H9 (cell line): ENCODE measurements at regions not wholly inside any gene's neighbourhood (a gene's known extent, or its start where the extent isn't known, plus 50 kb on each side); places are given as distances from the start of the nearest gene placed in this dataset.

Source experiments
- DNase-seq: peaks from one replicate; pipeline ENCODE4 v3.0.0-alpha.2; 2017
- H2AFZ ChIP-seq: one replicate; pipeline ENCODE4 v1.6.1; 2013; ENCODE audit warnings: mild to moderate bottlenecking, low read length, control low read depth, moderate library complexity
- H2AK5ac ChIP-seq: 2 replicates; pipeline ENCODE4 v1.6.1; 2013; ENCODE audit warnings: low read length, control low read depth, mixed read lengths; ENCODE audit not compliant: insufficient read length
- H2BK120ac ChIP-seq: one replicate; pipeline ENCODE4 v1.6.1; 2013; ENCODE audit warnings: low read depth, mild to moderate bottlenecking, low read length, control low read depth, inconsistent platforms; ENCODE audit not compliant: poor library complexity, severe bottlenecking
- H2BK12ac ChIP-seq: 2 replicates; pipeline ENCODE4 v1.6.1; 2013; ENCODE audit warnings: low read length, control low read depth, mixed read lengths, low read depth; ENCODE audit not compliant: insufficient read length
- H2BK15ac ChIP-seq: 2 replicates; pipeline ENCODE4 v1.6.1; 2013; ENCODE audit warnings: low read depth, low read length, control low read depth
- H2BK20ac ChIP-seq: one replicate; pipeline ENCODE4 v1.6.1; 2013; ENCODE audit warnings: low read depth, mild to moderate bottlenecking, low read length, control low read depth, inconsistent platforms; ENCODE audit not compliant: poor library complexity, severe bottlenecking
- H2BK5ac ChIP-seq: 2 replicates; pipeline ENCODE4 v1.6.1; 2013; ENCODE audit warnings: low read length, control low read depth, mixed read lengths; ENCODE audit not compliant: insufficient read length
- H3K14ac ChIP-seq: 2 replicates; pipeline ENCODE4 v1.6.1; 2013; ENCODE audit warnings: low read length, control low read depth; ENCODE audit not compliant: insufficient read depth
- H3K18ac ChIP-seq: 2 replicates; pipeline ENCODE4 v1.6.1; 2013; ENCODE audit warnings: low read depth, mild to moderate bottlenecking, mixed read lengths, low read length, control low read depth; ENCODE audit not compliant: insufficient read length
- H3K23ac ChIP-seq: 2 replicates; pipeline ENCODE4 v1.6.1; 2013; ENCODE audit warnings: low read length, control low read depth, mixed read lengths, low read depth; ENCODE audit not compliant: insufficient read length
- H3K23me2 ChIP-seq: 2 replicates; pipeline ENCODE4 v1.6.1; 2013; ENCODE audit warnings: low read depth, mild to moderate bottlenecking, mixed read lengths, low read length, control low read depth; ENCODE audit not compliant: insufficient read length, poor library complexity, severe bottlenecking
- H3K27ac ChIP-seq: 2 replicates; pipeline ENCODE4 v1.5.1; 2013; ENCODE audit warnings: low read length, control low read depth, mixed read lengths, low read depth; ENCODE audit not compliant: insufficient read length
- H3K27me3 ChIP-seq: 2 replicates; pipeline ENCODE4 v1.6.1; 2013; ENCODE audit warnings: low read length, control low read depth, inconsistent platforms; ENCODE audit not compliant: insufficient read depth
- H3K4ac ChIP-seq: 2 replicates; pipeline ENCODE4 v1.6.1; 2013; ENCODE audit warnings: low read depth, mild to moderate bottlenecking, control low read depth, inconsistent platforms, low read length, moderate library complexity
- H3K4me1 ChIP-seq: 2 replicates; pipeline ENCODE4 v1.6.1; 2013; ENCODE audit warnings: low read length, control low read depth, inconsistent platforms; ENCODE audit not compliant: insufficient read depth
- H3K4me2 ChIP-seq: 2 replicates; pipeline ENCODE4 v1.6.1; 2013; ENCODE audit warnings: low read length, control low read depth, mixed read lengths; ENCODE audit not compliant: insufficient read length, insufficient read depth
- H3K56ac ChIP-seq: 2 replicates; pipeline ENCODE4 v1.6.1; 2013; ENCODE audit warnings: low read depth, mild to moderate bottlenecking, mixed read lengths, low read length, control low read depth; ENCODE audit not compliant: insufficient read length
- H3K79me1 ChIP-seq: 2 replicates; pipeline ENCODE4 v1.6.1; 2013; ENCODE audit warnings: low read depth, mild to moderate bottlenecking, moderate library complexity, low read length, control low read depth, inconsistent platforms; ENCODE audit not compliant: insufficient read depth, poor library complexity, severe bottlenecking
- H3K79me2 ChIP-seq: 2 replicates; pipeline ENCODE4 v1.6.1; 2013; ENCODE audit warnings: low read length, control low read depth, inconsistent platforms; ENCODE audit not compliant: insufficient read depth
- H3K9ac ChIP-seq: 2 replicates; pipeline ENCODE4 v1.6.1; 2013; ENCODE audit warnings: low read length, control low read depth, mixed read lengths; ENCODE audit not compliant: insufficient read length; ENCODE audit errors: extremely low read depth
- H3K9me3 ChIP-seq: one replicate; pipeline ENCODE4 v1.6.1; 2013; ENCODE audit warnings: low read depth, low read length, inconsistent platforms; ENCODE audit not compliant: control insufficient read depth
- H3T11ph ChIP-seq: one replicate; pipeline ENCODE4 v1.6.1; 2013; ENCODE audit warnings: mild to moderate bottlenecking, low read length, control low read depth, inconsistent platforms
- H4K20me1 ChIP-seq: one replicate; pipeline ENCODE4 v1.6.1; 2013; ENCODE audit not compliant: control insufficient read depth, insufficient read length, insufficient read depth
- H4K5ac ChIP-seq: 2 replicates; pipeline ENCODE4 v1.6.1; 2013; ENCODE audit warnings: low read depth, mild to moderate bottlenecking, mixed read lengths, low read length, control low read depth; ENCODE audit not compliant: insufficient read length
- H4K8ac ChIP-seq: replicated peaks from 2 replicates; pipeline ENCODE4 v1.6.1; 2013; ENCODE audit warnings: low read length, control low read depth, mixed read lengths, low read depth; ENCODE audit not compliant: insufficient read length
- H4K91ac ChIP-seq: 2 replicates; pipeline ENCODE4 v1.6.1; 2013; ENCODE audit warnings: low read depth, mild to moderate bottlenecking, moderate library complexity, mixed read lengths, low read length, control low read depth; ENCODE audit not compliant: insufficient read length
- H3K27ac Mint-ChIP-seq, 3 experiments: 2 replicates in 2 of 3; 3 replicates in 1 of 3; pipeline ENCODE4 v1.8.0; 2020 to 2021; ENCODE audit warnings: mixed read lengths in 3 of 3, mild to moderate bottlenecking in 1 of 3, moderate library complexity in 1 of 3
- H3K27me3 Mint-ChIP-seq: 2 replicates; pipeline ENCODE4 v1.8.0; 2021; ENCODE audit warnings: low read depth, mild to moderate bottlenecking, moderate library complexity, mixed read lengths
- H3K36me3 Mint-ChIP-seq, 3 experiments: 2 replicates in 2 of 3; 3 replicates in 1 of 3; pipeline ENCODE4 v1.8.0; 2020 to 2021; ENCODE audit warnings: low read depth in 3 of 3, mixed read lengths in 3 of 3; ENCODE audit not compliant: insufficient read depth in 1 of 3
- H3K4me1 Mint-ChIP-seq, 2 experiments: 2 replicates each; pipeline ENCODE4 v1.8.0; 2020; ENCODE audit warnings: mixed read lengths in 2 of 2
- H3K4me3 Mint-ChIP-seq, 2 experiments: 2 replicates in 1 of 2; 3 replicates in 1 of 2; pipeline ENCODE4 v1.8.0; 2020 to 2021; ENCODE audit warnings: mild to moderate bottlenecking in 2 of 2, mixed read lengths in 2 of 2, moderate library complexity in 1 of 2
- H3K9me3 Mint-ChIP-seq, 2 experiments: 2 replicates in 1 of 2; 3 replicates in 1 of 2; pipeline ENCODE4 v1.8.0; 2020; ENCODE audit warnings: mild to moderate bottlenecking in 2 of 2, mixed read lengths in 2 of 2, moderate library complexity in 1 of 2
- WGBS: extraction: QIAGEN DNeasy Blood & Tissue Kit; methylation state at CpG from one replicate; pipeline ENCODE4 v1.1.7; 2013; ENCODE audit warnings: missing lambda C conversion rate, low lambda C conversion rate, mixed read lengths; ENCODE audit not compliant: insufficient read length; ENCODE audit errors: extremely low coverage; 5-methylcytosine and 5-hydroxymethylcytosine counted together
- TF ChIP-seq, protein P1 (sequence below): fragments of 200-600 bp; sonication (generic); conservative IDR thresholded peaks from 3 replicates; pipeline ENCODE4 v1.8.0; 2021; ENCODE audit warnings: antibody characterized with exemption, mild to moderate bottlenecking

DNA sequence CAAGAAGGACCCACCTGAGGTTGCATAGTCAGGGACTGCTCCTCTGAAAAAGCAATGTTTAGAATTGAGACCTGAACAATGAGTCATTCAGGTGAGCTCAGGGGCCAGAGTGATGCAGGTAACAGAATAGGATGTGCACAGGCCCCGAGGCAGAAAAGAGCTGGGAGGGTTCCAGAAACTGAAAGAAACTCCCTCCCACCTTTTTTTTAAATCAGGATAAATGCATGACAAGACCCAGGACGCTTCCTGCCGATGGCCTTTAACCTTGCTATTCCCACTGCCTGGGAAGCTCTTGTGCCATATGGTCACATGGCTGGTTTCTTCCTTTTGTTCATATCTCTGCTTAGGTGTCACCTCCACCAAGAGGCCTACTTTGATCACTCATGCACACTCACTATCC lies 214.2 kb upstream of the ZBED5 start:
- Histone ChIP-seq H2BK20ac (no peak overlapping the region), H3K4me2 (no peak overlapping the region), H3K4ac (no peak overlapping the region), H3K9ac (no peak overlapping the region), H3K23ac (no peak overlapping the region), H2BK15ac (no peak overlapping the region), H3T11ph (no peak overlapping the region), H3K27me3 (no peaks in the 10 kb centered on the region), H2BK120ac (no peak overlapping the region), H4K5ac (no peak overlapping the region), H2BK12ac (no peak overlapping the region), H3K14ac (no peak overlapping the region), H3K56ac (no peak overlapping the region), H3K9me3 (no peaks in the 10 kb centered on the region), H3K27ac (no peak overlapping the region), H3K23me2 (no peaks in the 10 kb centered on the region), H3K4me1 (peaks cover 11% of the 10 kb centered on the region; the same call in 1 of the 2 replicates), H3K18ac (no peak overlapping the region), H3K79me2 (no peaks in the 10 kb centered on the region), H2BK5ac (no peak overlapping the region), H4K91ac (no peak overlapping the region), H4K20me1 (no peaks in the 10 kb centered on the region), H2AFZ (no peak overlapping the region), H4K8ac (no peak overlapping the region), H3K79me1 (no peaks in the 10 kb centered on the region), H2AK5ac (no peak overlapping the region)
- no CpG with 5 or more reads among the region's 3 CpGs for WGBS
- DNase-seq = peak; percentile 56
- H3K4me1 Mint-ChIP-seq = peaks cover 54 to 65% of the 10 kb centered on the region in 2 experiments
- peak overlapping the region in 2 of 3 experiments; percentile 33 to 56; a peak in 3 of 7 replicates for H3K27ac Mint-ChIP-seq
- no peaks in the 10 kb centered on the region for H3K9me3 Mint-ChIP-seq
- no peak overlapping the region for H3K4me3 Mint-ChIP-seq
- no peaks in the 10 kb centered on the region; the same call in 1 of the 2 replicates for H3K27me3 Mint-ChIP-seq
- TF ChIP-seq, protein P1, sequence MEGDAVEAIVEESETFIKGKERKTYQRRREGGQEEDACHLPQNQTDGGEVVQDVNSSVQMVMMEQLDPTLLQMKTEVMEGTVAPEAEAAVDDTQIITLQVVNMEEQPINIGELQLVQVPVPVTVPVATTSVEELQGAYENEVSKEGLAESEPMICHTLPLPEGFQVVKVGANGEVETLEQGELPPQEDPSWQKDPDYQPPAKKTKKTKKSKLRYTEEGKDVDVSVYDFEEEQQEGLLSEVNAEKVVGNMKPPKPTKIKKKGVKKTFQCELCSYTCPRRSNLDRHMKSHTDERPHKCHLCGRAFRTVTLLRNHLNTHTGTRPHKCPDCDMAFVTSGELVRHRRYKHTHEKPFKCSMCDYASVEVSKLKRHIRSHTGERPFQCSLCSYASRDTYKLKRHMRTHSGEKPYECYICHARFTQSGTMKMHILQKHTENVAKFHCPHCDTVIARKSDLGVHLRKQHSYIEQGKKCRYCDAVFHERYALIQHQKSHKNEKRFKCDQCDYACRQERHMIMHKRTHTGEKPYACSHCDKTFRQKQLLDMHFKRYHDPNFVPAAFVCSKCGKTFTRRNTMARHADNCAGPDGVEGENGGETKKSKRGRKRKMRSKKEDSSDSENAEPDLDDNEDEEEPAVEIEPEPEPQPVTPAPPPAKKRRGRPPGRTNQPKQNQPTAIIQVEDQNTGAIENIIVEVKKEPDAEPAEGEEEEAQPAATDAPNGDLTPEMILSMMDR = no peak
- no peaks in the 10 kb centered on the region for H3K36me3 Mint-ChIP-seq
